Dedifferentiated amniotic fluid mesenchymal stem cell (primary cell): ENCODE measurements at regions not wholly inside any gene's neighbourhood (a gene's known extent, or its start where the extent isn't known, plus 50 kb on each side); places are given as distances from the start of the nearest gene placed in this dataset.
"Not testable (repeated sequence)": the region's sequence is repeated elsewhere in the genome, so short reads cannot be mapped to it uniquely, and the experiment has no call there.

Experiments
- DNase-seq: peaks from one replicate; pipeline ENCODE4 v3.0.0-alpha.2; 2016; ENCODE audit errors: extremely low spot score

GRCh38 chr1:71345491-71345890 lies 264.7 kb upstream of the ZRANB2 start:
- DNase-seq, result no peak

GRCh38 chr1:71343686-71344416 lies 263.0 kb upstream of the ZRANB2 start:
- DNase-seq, result no peak

- no peak for DNase-seq
Measured at GRCh38 chr1:71339238-71339637, 258.4 kb upstream of the ZRANB2 start.

GRCh38 chr1:71330991-71331390 lies 250.2 kb upstream of the ZRANB2 start:
- DNase-seq, result no peak

- no peak for DNase-seq
Measured at GRCh38 chr1:71324671-71325267, 243.9 kb upstream of the ZRANB2 start.

- no peak for DNase-seq
Measured at GRCh38 chr1:71312545-71312944, 231.7 kb upstream of the ZRANB2 start.

- DNase-seq, result peak; percentile 21
Measured at GRCh38 chr1:71311376-71311775, 230.5 kb upstream of the ZRANB2 start.

- DNase-seq, result peak; percentile 63
Measured at GRCh38 chr1:71307451-71307850, 226.6 kb upstream of the ZRANB2 start.

GRCh38 chr1:71304125-71304524 lies 223.3 kb upstream of the ZRANB2 start:
- no peak for DNase-seq

GRCh38 chr1:71303617-71304041 lies 222.8 kb upstream of the ZRANB2 start:
- DNase-seq, result no peak

- no peak for DNase-seq
Measured at GRCh38 chr1:71298633-71299032, 217.8 kb upstream of the ZRANB2 start.

- DNase-seq, result no peak
Measured at GRCh38 chr1:71296551-71297134, 215.8 kb upstream of the ZRANB2 start.

GRCh38 chr1:71295350-71295749 lies 214.5 kb upstream of the ZRANB2 start:
- DNase-seq, result no peak

GRCh38 chr1:71294178-71294577 lies 213.3 kb upstream of the ZRANB2 start:
- DNase-seq, result peak; percentile 58

- no peak for DNase-seq
Measured at GRCh38 chr1:71292203-71292602, 211.4 kb upstream of the ZRANB2 start.

GRCh38 chr1:71290506-71291237 lies 209.8 kb upstream of the ZRANB2 start:
- DNase-seq, result not testable (repeated sequence)

- DNase-seq, result no peak
Measured at GRCh38 chr1:71285529-71285928, 204.7 kb upstream of the ZRANB2 start.

- DNase-seq, result no peak
Measured at GRCh38 chr1:71276466-71276865, 195.6 kb upstream of the ZRANB2 start.

GRCh38 chr1:71273334-71273733 lies 192.5 kb upstream of the ZRANB2 start:
- no peak for DNase-seq

- DNase-seq, result no peak
Measured at GRCh38 chr1:71270394-71270915, 189.6 kb upstream of the ZRANB2 start.

- DNase-seq, result no peak
Measured at GRCh38 chr1:71269818-71270217, 189.0 kb upstream of the ZRANB2 start.

- no peak for DNase-seq
Measured at GRCh38 chr1:71269179-71269578, 188.3 kb upstream of the ZRANB2 start.
